Keratinocyte (primary cell): ENCODE measurements at regions not wholly inside any gene's neighbourhood (a gene's known extent, or its start where the extent isn't known, plus 50 kb on each side); places are given as distances from the start of the nearest gene placed in this dataset.

Source experiments
- EZH2 ChIP-seq: IDR thresholded peaks from one replicate; pipeline ENCODE4 v1.6.1; 2012; ENCODE audit warnings: inconsistent platforms, mild to moderate bottlenecking, low read length, moderate library complexity
- TF ChIP-seq, protein P1 (sequence below), 3 experiments: IDR thresholded peaks in 1 of 3; conservative IDR thresholded peaks in 1 of 3; optimal IDR thresholded peaks in 1 of 3; 2 replicates in 2 of 3; 3 replicates in 1 of 3; pipeline versions ENCODE3 to v1.5.1; 2011; ENCODE audit warnings: low read length in 3 of 3, mild to moderate bottlenecking in 3 of 3, moderate library complexity in 2 of 3, control low read depth in 1 of 3, inconsistent platforms in 1 of 3; ENCODE audit not compliant: insufficient read depth in 2 of 3; ENCODE audit errors: extremely low read depth in 1 of 3

DNA sequence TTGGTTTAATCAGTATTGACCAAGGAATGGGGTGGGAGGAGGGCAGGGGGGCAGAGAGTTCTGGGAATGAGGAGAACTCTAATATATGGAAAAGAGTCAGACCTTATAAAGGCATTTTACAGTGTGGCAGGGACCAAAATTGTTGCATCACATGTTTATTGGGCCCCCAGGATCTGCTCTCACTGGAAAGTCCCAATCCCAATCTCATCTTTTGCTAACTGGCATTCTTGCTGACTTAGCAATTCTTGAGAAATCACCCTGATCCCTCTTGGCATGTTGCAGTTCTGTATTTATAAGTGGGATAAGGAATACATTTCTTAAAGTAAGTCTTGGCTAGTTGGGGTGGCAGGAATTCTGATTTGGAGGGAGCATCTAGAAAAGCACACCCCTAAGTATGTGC lies 104.4 kb upstream of the CXCL14 start:
- TF ChIP-seq, protein P1, sequence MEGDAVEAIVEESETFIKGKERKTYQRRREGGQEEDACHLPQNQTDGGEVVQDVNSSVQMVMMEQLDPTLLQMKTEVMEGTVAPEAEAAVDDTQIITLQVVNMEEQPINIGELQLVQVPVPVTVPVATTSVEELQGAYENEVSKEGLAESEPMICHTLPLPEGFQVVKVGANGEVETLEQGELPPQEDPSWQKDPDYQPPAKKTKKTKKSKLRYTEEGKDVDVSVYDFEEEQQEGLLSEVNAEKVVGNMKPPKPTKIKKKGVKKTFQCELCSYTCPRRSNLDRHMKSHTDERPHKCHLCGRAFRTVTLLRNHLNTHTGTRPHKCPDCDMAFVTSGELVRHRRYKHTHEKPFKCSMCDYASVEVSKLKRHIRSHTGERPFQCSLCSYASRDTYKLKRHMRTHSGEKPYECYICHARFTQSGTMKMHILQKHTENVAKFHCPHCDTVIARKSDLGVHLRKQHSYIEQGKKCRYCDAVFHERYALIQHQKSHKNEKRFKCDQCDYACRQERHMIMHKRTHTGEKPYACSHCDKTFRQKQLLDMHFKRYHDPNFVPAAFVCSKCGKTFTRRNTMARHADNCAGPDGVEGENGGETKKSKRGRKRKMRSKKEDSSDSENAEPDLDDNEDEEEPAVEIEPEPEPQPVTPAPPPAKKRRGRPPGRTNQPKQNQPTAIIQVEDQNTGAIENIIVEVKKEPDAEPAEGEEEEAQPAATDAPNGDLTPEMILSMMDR (optimal IDR thresholded peaks at IDR 0.05 in 1 of 3, IDR thresholded peaks at IDR 0.05 in 1 of 3, conservative IDR thresholded peaks at IDR 0.05 in 1 of 3; ENCODE audit: extremely low read depth in 1 of 3, insufficient read depth in 2 of 3, low read length in 3 of 3), result no peak
- no peak for TF ChIP-seq EZH2
